ENCODE measurements at regions not wholly inside any gene's neighbourhood (a gene's known extent, or its start where the extent isn't known, plus 50 kb on each side); places are given as distances from the start of the nearest gene placed in this dataset.

DNA sequence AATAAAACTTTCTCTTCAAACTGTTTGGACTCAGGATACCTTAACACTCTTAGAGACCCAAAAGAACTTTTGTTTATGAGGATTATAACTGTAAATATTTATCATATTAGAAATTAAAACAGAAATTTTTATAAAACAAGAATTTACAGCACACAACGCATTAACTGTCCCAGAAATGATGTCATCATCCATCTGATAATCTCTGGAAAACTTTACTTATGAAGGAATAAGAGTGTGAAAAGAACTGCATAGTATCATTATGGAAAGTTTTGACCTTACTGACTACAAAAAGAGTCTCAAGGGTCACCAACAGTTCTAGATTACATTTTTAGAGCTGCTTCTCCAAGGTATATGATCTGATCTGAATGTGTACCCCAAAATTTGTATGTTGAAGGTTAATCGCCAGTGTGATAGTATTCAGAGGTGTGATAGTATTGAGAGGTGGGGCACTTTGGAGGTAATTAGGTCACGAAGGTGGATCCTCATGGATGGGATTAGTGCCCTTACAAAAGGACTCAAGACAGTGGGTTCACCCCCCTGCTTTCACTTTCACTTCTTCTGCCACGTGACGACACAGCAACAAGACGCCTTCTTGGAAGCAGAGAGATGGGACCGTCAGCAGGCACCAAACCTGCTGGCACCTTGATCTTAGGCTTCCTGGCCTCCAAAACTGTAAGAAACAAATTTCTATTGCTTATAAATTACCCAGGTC is 95.7 kb upstream of the NR5A2 start:
- no peaks in the 10 kb centered on the region for H3K36me3 Mint-ChIP-seq (ENCODE audit: unreplicated experiment)
- no peaks in the 10 kb centered on the region for H3K9me3 Mint-ChIP-seq (ENCODE audit: unreplicated experiment)
- TF ChIP-seq CTCF (IDR thresholded peaks at IDR 0.05) = no peak
- no peaks in the 10 kb centered on the region for H3K4me1 Mint-ChIP-seq (ENCODE audit: unreplicated experiment)
- no peak for DNase-seq (ENCODE audit: extremely low spot score, unreplicated experiment)
- H3K27ac Mint-ChIP-seq (ENCODE audit: unreplicated experiment) = no peak overlapping the region
- no peak overlapping the region for H3K4me3 Mint-ChIP-seq (ENCODE audit: unreplicated experiment)
- H3K27me3 Mint-ChIP-seq (ENCODE audit: unreplicated experiment) = peaks cover 9% of the 10 kb centered on the region

- Mint-ChIP-seq H3K4me3 (ENCODE audit: unreplicated experiment) (no peak overlapping the region), H3K27me3 (ENCODE audit: unreplicated experiment) (peaks cover 9% of the 10 kb centered on the region), H3K9me3 (ENCODE audit: unreplicated experiment) (no peaks in the 10 kb centered on the region), H3K4me1 (ENCODE audit: unreplicated experiment) (no peaks in the 10 kb centered on the region), H3K27ac (ENCODE audit: unreplicated experiment) (no peak overlapping the region), H3K36me3 (ENCODE audit: unreplicated experiment) (no peaks in the 10 kb centered on the region)
- DNase-seq (ENCODE audit: extremely low spot score, unreplicated experiment) = no peak
- TF ChIP-seq CTCF (IDR thresholded peaks at IDR 0.05) = no peak
Observed at GRCh38 chr1:199932462-199932861, 95.0 kb upstream of the NR5A2 start.

- Mint-ChIP-seq H3K36me3 (ENCODE audit: unreplicated experiment) (no peaks in the 10 kb centered on the region), H3K27ac (ENCODE audit: unreplicated experiment) (no peak overlapping the region), H3K4me1 (ENCODE audit: unreplicated experiment) (no peaks in the 10 kb centered on the region), H3K9me3 (ENCODE audit: unreplicated experiment) (no peaks in the 10 kb centered on the region), H3K27me3 (ENCODE audit: unreplicated experiment) (peaks cover 9% of the 10 kb centered on the region), H3K4me3 (ENCODE audit: unreplicated experiment) (no peak overlapping the region)
- no peak for DNase-seq (ENCODE audit: extremely low spot score, unreplicated experiment)
- TF ChIP-seq CTCF (IDR thresholded peaks at IDR 0.05) = no peak
Observed at GRCh38 chr1:199936441-199936840, 91.1 kb upstream of the NR5A2 start.

- no peak for DNase-seq (ENCODE audit: extremely low spot score, unreplicated experiment)
- Mint-ChIP-seq H3K27ac (ENCODE audit: unreplicated experiment) (no peak overlapping the region), H3K4me1 (ENCODE audit: unreplicated experiment) (no peaks in the 10 kb centered on the region), H3K36me3 (ENCODE audit: unreplicated experiment) (no peaks in the 10 kb centered on the region), H3K9me3 (ENCODE audit: unreplicated experiment) (no peaks in the 10 kb centered on the region), H3K27me3 (ENCODE audit: unreplicated experiment) (peaks cover 9% of the 10 kb centered on the region), H3K4me3 (ENCODE audit: unreplicated experiment) (no peak overlapping the region)
- TF ChIP-seq CTCF (IDR thresholded peaks at IDR 0.05) = no peak
Observed at GRCh38 chr1:199937161-199937560, 90.3 kb upstream of the NR5A2 start.

GRCh38 chr1:199937661-199938060 is 89.8 kb upstream of the NR5A2 start:
- Mint-ChIP-seq H3K4me3 (ENCODE audit: unreplicated experiment) (no peak overlapping the region), H3K9me3 (ENCODE audit: unreplicated experiment) (no peaks in the 10 kb centered on the region), H3K4me1 (ENCODE audit: unreplicated experiment) (no peaks in the 10 kb centered on the region), H3K36me3 (ENCODE audit: unreplicated experiment) (no peaks in the 10 kb centered on the region), H3K27ac (ENCODE audit: unreplicated experiment) (no peak overlapping the region), H3K27me3 (ENCODE audit: unreplicated experiment) (peaks cover 9% of the 10 kb centered on the region)
- TF ChIP-seq CTCF (IDR thresholded peaks at IDR 0.05) = no peak
- no peak for DNase-seq (ENCODE audit: extremely low spot score, unreplicated experiment)
